HG03095 (cell line): ENCODE measurements at regions not wholly inside any gene's neighbourhood (a gene's known extent, or its start where the extent isn't known, plus 50 kb on each side); places are given as distances from the start of the nearest gene placed in this dataset.

Source experiments
- ATAC-seq: cut with Tn5 transposase; IDR thresholded peaks from one replicate; pipeline ENCODE4 v1.9.1; 2021; ENCODE audit warnings: moderate library complexity; ENCODE audit not compliant: unreplicated experiment

DNA sequence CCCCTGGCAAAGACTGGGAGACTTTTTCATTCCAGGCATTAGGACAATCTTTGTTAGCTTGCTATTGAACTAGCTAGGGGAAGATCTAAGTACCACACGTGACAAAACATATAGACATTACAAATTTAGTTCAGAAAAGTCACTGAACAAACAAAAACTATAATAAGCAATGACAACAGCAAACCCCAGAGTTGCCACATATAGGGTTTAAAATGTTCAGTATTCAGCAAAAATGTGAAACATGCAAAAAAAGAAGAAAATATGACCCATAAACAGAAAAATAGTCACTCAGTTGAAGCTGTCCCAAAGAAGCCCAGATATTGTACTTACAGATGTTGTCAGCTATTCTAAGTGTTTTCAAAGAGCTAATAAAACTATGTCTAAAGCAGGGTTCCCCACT is 431.1 kb upstream of the CDH2 start:
- no peak for ATAC-seq

DNA sequence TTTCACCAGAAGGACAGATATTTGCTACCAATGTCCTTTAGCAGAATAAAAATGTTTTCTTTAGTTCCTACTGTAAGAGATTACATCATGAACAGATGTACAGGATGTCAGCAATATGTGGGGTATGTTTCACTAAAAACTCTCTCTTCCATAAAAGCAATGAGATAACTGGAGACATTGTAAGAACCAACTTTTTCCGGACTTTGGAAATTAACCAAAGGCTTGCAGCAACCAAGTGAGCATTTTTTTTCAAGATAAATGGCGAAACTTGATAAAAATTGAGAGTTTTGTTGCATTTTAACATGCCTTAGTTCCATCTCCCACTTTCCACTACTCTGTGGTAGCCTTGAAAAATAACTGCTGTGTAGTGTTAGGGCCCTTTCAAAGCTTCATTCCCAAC is 429.8 kb upstream of the CDH2 start:
- ATAC-seq, result no peak

DNA sequence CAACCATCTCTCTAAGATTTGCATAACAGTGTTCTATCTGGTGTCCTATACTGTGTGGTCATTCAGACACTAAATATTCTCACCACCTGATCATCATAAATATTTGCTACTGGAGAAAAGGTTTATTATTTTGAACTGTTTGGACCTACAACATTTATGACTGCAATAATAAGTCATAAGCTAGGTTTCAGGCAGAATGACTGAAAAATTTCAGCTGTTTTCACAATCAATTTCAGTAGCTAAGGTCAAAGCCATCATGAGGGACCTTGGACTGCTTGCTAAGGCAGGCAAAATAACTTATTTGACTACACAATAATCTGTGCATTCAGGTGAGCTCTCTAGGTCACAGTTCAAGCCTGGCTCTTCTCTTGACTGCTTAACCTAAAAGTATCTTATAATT is 425.5 kb upstream of the CDH2 start:
- no peak for ATAC-seq

DNA sequence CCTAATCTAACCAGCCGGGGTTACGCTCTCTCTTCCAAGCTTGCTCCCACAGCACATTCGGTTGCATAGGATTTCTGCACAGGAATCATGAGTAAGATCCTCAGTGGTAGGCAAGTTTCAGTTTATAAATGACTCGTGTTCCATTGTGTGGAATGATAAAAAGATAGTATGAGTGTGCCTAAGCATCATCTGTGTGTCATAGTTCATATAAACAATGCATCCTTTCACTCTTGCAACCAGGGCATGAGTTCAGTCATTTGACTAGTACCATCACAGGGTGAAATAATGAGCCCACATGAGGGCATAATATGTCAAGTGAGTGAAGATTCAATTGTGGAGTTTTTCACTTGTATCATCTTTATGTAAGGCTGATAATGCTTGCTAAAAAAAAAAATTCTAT is 417.1 kb upstream of the CDH2 start:
- no peak for ATAC-seq

DNA sequence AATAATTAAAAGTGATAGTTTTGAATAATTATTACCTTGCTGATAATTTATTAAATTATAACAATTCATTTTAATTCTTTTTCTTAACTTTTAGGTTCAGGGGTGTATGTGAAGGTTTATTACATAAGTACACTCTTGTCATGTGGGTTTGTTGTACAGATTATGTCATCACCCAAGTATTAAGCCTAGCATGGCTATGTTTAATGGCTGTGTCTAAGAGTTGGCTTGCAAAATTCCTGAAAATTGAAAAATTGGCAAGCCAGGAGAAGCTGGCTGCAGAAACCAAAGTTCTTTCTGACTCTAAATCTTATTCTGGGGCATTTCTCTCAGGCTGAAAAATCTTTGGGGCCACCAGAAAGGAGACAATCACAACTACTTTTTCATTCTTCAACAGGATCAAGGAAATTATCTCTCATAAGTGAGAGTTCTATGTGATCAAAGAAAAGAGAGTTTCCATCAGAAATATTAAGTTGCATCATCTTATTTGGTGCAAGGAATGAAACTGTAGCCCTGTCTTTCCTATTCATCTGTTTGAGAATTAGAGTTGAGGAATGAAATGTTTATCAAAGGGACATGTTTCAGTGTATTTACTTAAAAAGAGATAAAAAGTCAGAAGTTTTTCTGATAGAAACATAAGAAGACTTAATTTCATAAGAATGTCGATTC is 412.1 kb upstream of the CDH2 start:
- ATAC-seq, result no peak

- ATAC-seq, result no peak
Observed at GRCh38 chr18:28584731-28585130, 407.8 kb upstream of the CDH2 start.

GRCh38 chr18:28582724-28583123 is 405.8 kb upstream of the CDH2 start:
- ATAC-seq, result no peak

- ATAC-seq, result no peak
Observed at GRCh38 chr18:28581521-28582071, 404.7 kb upstream of the CDH2 start.

DNA sequence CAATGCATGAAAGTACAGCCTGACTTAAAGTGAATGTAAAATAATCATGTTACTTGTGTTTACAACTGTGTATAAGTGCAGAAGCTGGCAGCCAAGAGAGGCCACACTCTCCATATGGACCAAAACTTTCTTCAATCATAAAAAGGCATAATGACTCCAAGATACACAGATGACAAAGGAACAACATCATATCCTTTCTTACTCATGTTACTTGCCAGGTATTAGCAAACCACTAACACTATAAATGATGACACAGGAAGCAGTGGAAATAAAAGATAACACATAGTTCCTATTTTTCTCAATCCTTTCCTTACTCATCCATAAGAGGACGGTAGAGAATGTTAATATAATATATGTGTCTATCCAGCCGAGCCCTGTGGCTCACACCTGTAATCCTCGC is 400.0 kb upstream of the CDH2 start:
- no peak for ATAC-seq

GRCh38 chr18:28575123-28575522 is 398.2 kb upstream of the CDH2 start:
- ATAC-seq, result no peak

GRCh38 chr18:28574175-28574574 is 397.2 kb upstream of the CDH2 start:
- ATAC-seq, result no peak

DNA sequence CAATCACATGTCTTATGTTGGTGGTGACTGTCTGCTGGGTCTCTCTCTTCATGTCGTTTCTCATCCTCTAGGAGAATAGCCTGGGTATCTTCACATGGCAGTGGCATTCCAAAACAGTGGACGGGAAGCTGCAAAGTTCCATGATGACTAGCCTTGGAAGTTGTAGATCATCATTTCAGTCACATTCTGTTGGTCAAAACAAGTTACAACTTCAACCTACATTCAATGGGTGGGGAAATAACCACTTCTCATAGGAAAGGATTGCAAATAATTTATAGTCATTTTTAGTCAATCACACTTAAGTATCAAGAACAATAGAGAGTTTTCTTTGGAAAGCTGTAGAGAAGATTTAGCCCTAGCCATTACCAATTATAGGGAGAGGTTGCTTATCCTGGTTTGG is 395.0 kb upstream of the CDH2 start:
- no peak for ATAC-seq

- no peak for ATAC-seq
Observed at GRCh38 chr18:28560331-28560730, 383.4 kb upstream of the CDH2 start.

- no peak for ATAC-seq
Observed at GRCh38 chr18:28559511-28559910, 382.6 kb upstream of the CDH2 start.

GRCh38 chr18:28541934-28542333 is 365.0 kb upstream of the CDH2 start:
- ATAC-seq, result no peak

- no peak for ATAC-seq
Observed at GRCh38 chr18:28541276-28541930, 364.5 kb upstream of the CDH2 start.

- no peak for ATAC-seq
Observed at GRCh38 chr18:28529644-28530043, 352.7 kb upstream of the CDH2 start.

DNA sequence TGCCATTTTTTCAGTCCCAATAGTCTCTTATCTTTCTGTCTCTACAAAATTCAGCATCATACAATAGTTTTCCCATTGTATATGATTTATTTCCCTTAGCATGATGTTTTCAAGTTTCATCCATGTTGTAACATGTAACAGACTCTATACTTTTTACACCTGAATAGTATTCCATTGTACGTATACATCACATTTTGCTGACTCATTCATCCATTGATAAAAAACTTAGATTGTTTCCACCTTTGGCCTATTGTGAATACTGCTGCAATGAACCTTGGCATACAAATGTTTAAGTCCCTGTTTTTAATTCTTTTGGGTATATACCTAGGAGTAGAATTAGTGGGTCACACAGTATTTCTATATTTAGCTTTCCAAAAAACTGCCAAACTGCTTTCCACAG is 349.3 kb upstream of the CDH2 start:
- no peak for ATAC-seq

DNA sequence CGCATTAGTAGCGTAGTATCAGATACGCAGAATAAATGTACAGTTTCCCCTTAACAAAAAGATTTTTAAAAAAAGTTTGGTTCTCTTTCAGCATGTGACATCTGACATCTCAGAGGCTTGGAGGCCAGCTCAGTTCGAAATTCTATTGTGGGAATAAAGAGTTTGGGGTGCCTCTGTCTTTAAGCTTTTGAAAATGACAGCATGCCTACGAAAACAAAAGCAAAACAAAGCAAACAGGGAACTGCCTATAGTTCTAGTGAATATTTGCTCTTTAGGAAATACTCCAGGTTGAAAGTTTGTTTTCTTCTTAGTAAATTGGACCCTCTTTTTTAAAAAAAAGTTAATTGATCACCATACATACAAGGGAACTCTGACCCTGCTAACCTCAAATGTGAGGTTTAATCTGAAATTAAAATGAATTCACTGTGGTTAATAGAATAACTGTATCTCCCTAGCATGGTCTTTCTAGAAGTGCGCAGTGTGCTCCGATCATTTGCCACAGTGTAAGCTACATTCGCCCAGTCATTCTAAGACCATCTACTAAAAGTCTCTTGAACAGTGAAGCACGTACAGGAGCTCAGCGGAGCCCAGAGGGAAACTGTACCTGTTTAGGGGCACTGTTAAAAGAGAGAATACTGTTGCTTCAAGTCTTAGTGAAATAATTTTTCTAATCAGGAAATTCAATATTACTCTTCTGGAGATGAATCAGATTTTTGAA is 347.0 kb upstream of the CDH2 start:
- ATAC-seq, result no peak

GRCh38 chr18:28522236-28522635 is 345.3 kb upstream of the CDH2 start:
- no peak for ATAC-seq

DNA sequence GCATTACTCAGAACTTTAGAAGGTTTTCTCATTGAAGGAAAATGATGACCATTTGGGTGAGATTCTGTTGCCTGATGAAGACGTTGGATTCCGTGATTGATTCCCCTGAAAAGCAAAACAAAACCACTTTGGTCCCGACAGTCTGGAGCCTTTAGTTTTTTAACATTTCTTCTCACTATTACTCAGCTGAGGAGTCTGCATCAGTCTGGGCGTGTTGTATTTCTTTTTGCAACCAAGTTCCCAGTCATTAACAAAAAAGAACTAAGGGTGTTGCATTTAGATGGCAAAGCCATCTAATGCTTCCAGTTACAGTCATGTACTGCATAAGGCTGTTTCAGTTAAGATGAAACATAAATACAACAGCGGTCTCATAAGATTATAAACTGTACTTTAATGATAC is 343.1 kb upstream of the CDH2 start:
- no peak for ATAC-seq

- ATAC-seq, result no peak
Observed at GRCh38 chr18:28514699-28515098, 337.8 kb upstream of the CDH2 start.
